Progenitor cell of endocrine pancreas (in vitro differentiated cells): ENCODE measurements at regions not wholly inside any gene's neighbourhood (a gene's known extent, or its start where the extent isn't known, plus 50 kb on each side); places are given as distances from the start of the nearest gene placed in this dataset.
"Not testable (repeated sequence)": the region's sequence is repeated elsewhere in the genome, so short reads cannot be mapped to it uniquely, and the experiment has no call there.

Experiments used
- DNase-seq: peaks from one replicate; pipeline ENCODE4 v3.0.0; 2021; ENCODE audit warnings: low spot score; ENCODE audit not compliant: unreplicated experiment
- H3K27ac Mint-ChIP-seq: 2 replicates; pipeline ENCODE4 v1.8.0; 2021; ENCODE audit warnings: mild to moderate bottlenecking, moderate library complexity, mixed read lengths
- H3K27me3 Mint-ChIP-seq: 2 replicates; pipeline ENCODE4 v1.8.0; 2021; ENCODE audit warnings: mixed read lengths
- H3K36me3 Mint-ChIP-seq: 2 replicates; pipeline ENCODE4 v1.8.0; 2022; ENCODE audit warnings: mixed read lengths; ENCODE audit not compliant: insufficient read depth
- H3K4me1 Mint-ChIP-seq: 2 replicates; pipeline ENCODE4 v1.8.0; 2021; ENCODE audit warnings: low read depth, mixed read lengths
- H3K4me3 Mint-ChIP-seq: 2 replicates; pipeline ENCODE4 v1.8.0; 2021; ENCODE audit warnings: low read depth, mild to moderate bottlenecking, moderate library complexity, mixed read lengths
- H3K9me3 Mint-ChIP-seq: 2 replicates; pipeline ENCODE4 v1.8.0; 2021; ENCODE audit warnings: low read depth, mixed read lengths
- CTCF ChIP-seq: fragments of 200-600 bp; sonication (generic); IDR thresholded peaks from one replicate; pipeline ENCODE4 v1.5.0; 2021; ENCODE audit warnings: antibody characterized with exemption, mild to moderate bottlenecking; ENCODE audit not compliant: unreplicated experiment

GRCh38 chr1:219550201-219550600 is 62.7 kb downstream of the ZC3H11B start:
- peaks cover 9% of the 10 kb centered on the region for H3K9me3 Mint-ChIP-seq
- no peaks in the 10 kb centered on the region for H3K4me1 Mint-ChIP-seq
- no peak for TF ChIP-seq CTCF
- H3K27ac Mint-ChIP-seq, result no peak overlapping the region
- H3K4me3 Mint-ChIP-seq, result no peak overlapping the region
- no peak for DNase-seq
- H3K27me3 Mint-ChIP-seq, result no peaks in the 10 kb centered on the region
- peaks cover 3% of the 10 kb centered on the region for H3K36me3 Mint-ChIP-seq

GRCh38 chr1:219549215-219549614 is 63.7 kb downstream of the ZC3H11B start:
- Mint-ChIP-seq H3K4me3 (no peak overlapping the region), H3K27me3 (no peaks in the 10 kb centered on the region), H3K36me3 (peaks cover 7% of the 10 kb centered on the region), H3K27ac (no peak overlapping the region), H3K4me1 (no peaks in the 10 kb centered on the region), H3K9me3 (peaks cover 12% of the 10 kb centered on the region)
- DNase-seq, result no peak
- no peak for TF ChIP-seq CTCF

GRCh38 chr1:219548386-219548785 is 64.5 kb downstream of the ZC3H11B start:
- Mint-ChIP-seq H3K27me3 (no peaks in the 10 kb centered on the region), H3K4me1 (peaks cover 2% of the 10 kb centered on the region), H3K9me3 (peaks cover 12% of the 10 kb centered on the region), H3K36me3 (peaks cover 9% of the 10 kb centered on the region), H3K27ac (no peak overlapping the region), H3K4me3 (no peak overlapping the region)
- DNase-seq, result no peak
- no peak for TF ChIP-seq CTCF

GRCh38 chr1:219545756-219546155 is 67.1 kb downstream of the ZC3H11B start:
- not testable (repeated sequence) for H3K27me3 Mint-ChIP-seq, H3K36me3 Mint-ChIP-seq, DNase-seq, H3K4me1 Mint-ChIP-seq, H3K27ac Mint-ChIP-seq, H3K4me3 Mint-ChIP-seq
- peaks cover 15% of the 10 kb centered on the region for H3K9me3 Mint-ChIP-seq

DNA sequence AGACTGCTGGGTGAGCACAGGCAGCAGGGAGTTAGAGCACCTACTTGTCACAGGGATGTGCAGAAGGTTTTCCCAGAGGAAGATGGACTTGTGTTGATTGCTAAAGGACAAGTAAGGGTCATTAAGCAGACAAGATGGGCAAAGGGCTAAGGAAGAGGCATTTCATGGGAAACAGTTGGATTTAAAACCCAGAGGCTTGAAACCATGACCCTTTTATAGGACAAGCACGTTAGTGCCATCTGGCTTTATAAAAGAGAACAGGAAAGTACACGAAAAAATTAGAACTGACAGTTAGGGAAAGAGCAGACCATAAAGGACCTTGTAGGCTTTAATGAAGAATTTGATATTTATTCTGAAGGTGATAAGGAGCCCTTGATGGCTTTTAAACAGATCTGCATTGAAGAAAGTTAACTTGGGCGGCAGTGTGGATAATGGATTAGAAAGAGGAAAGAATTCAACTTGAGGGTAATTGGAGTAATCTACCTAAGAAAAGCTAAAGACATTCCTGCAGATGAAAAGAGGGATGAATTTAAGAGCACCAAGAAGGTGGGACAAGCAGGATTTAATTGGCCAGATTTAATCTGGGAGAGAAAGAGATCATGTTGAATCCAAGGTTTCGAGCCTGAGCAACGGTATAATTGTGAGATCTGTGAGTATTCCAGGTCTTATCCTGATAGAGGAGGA is 68.6 kb downstream of the ZC3H11B start:
- H3K9me3 Mint-ChIP-seq, result peaks cover 18% of the 10 kb centered on the region
- H3K4me1 Mint-ChIP-seq, result peaks cover 3% of the 10 kb centered on the region
- no peak for TF ChIP-seq CTCF
- no peak overlapping the region for H3K4me3 Mint-ChIP-seq
- no peaks in the 10 kb centered on the region for H3K27me3 Mint-ChIP-seq
- H3K27ac Mint-ChIP-seq, result peak overlapping the region; percentile 36
- peaks cover 9% of the 10 kb centered on the region for H3K36me3 Mint-ChIP-seq
- DNase-seq, result no peak

DNA sequence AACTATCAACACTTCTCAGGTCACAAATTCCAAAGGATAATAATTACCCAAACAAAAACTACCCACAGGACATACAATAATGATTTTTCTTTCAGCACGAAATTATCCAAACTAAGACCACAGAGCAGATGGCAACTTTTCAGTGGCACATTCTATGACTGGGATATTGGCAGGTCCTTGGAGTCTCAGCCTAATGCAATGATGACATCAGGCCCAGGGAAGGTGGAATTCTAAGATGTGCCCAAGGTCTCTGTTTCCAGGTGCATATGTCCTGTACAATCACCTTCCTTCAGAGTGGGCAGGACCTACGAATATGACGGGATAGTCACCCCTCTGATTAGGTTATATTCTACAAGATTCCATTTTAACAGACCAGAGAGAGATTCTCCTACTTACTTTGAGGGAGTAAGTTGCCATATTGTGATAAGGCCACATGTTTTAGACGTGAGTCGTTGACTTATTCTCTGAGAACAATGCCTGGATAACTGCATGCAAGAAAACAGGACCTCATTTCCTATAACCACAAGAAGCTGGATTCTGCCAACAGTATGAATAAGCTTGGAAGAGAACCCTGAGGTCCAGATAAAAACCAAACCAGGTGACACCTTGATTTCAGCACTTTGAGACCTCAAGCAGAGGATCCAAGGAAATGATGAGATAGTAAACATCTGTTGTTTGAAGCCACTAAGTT is 69.9 kb downstream of the ZC3H11B start:
- Mint-ChIP-seq H3K27ac (no peak overlapping the region), H3K27me3 (no peaks in the 10 kb centered on the region), H3K4me3 (no peak overlapping the region), H3K4me1 (peaks cover 3% of the 10 kb centered on the region), H3K9me3 (peaks cover 15% of the 10 kb centered on the region), H3K36me3 (peaks cover 9% of the 10 kb centered on the region)
- no peak for TF ChIP-seq CTCF
- DNase-seq, result no peak
